Islet of Langerhans (tissue), 1 donor: ENCODE measurements at regions not wholly inside any gene's neighbourhood (a gene's known extent, or its start where the extent isn't known, plus 50 kb on each side); places are given as distances from the start of the nearest gene placed in this dataset.

Source experiments
- FAIRE-seq: peaks from one replicate; lab custom pipeline; 2011; peaks lifted over from hg19 to GRCh38; lab: Jason Lieb, UNC

GRCh38 chr2:186187854-186188253 lies 298.2 kb upstream of the ZC3H15 start:
- FAIRE-seq = no peak

- no peak for FAIRE-seq
Measured at GRCh38 chr2:186189816-186190215, 296.2 kb upstream of the ZC3H15 start.

GRCh38 chr2:186195696-186196095 lies 290.4 kb upstream of the ZC3H15 start:
- no peak for FAIRE-seq

GRCh38 chr2:186197955-186198354 lies 288.1 kb upstream of the ZC3H15 start:
- FAIRE-seq = peak; percentile 45

- FAIRE-seq = no peak
Measured at GRCh38 chr2:186199029-186199428, 287.0 kb upstream of the ZC3H15 start.

- peak; percentile 24 for FAIRE-seq
Measured at GRCh38 chr2:186201371-186201770, 284.7 kb upstream of the ZC3H15 start.

GRCh38 chr2:186205254-186205911 lies 280.7 kb upstream of the ZC3H15 start:
- FAIRE-seq = no peak

- no peak for FAIRE-seq
Measured at GRCh38 chr2:186209532-186209931, 276.5 kb upstream of the ZC3H15 start.

GRCh38 chr2:186220409-186220808 lies 265.7 kb upstream of the ZC3H15 start:
- FAIRE-seq = no peak

GRCh38 chr2:186229265-186229664 lies 256.8 kb upstream of the ZC3H15 start:
- FAIRE-seq = no peak

GRCh38 chr2:186241874-186242273 lies 244.2 kb upstream of the ZC3H15 start:
- FAIRE-seq = no peak

GRCh38 chr2:186254759-186255158 lies 231.3 kb upstream of the ZC3H15 start:
- no peak for FAIRE-seq

- FAIRE-seq = no peak
Measured at GRCh38 chr2:186255823-186256222, 230.2 kb upstream of the ZC3H15 start.

GRCh38 chr2:186256540-186256939 lies 229.5 kb upstream of the ZC3H15 start:
- FAIRE-seq = peak; percentile 95

GRCh38 chr2:186263673-186264250 lies 222.3 kb upstream of the ZC3H15 start:
- no peak for FAIRE-seq

- no peak for FAIRE-seq
Measured at GRCh38 chr2:186269536-186269935, 216.5 kb upstream of the ZC3H15 start.

GRCh38 chr2:186273953-186274352 lies 212.1 kb upstream of the ZC3H15 start:
- FAIRE-seq = no peak

GRCh38 chr2:186274936-186275575 lies 211.0 kb upstream of the ZC3H15 start:
- no peak for FAIRE-seq

- no peak for FAIRE-seq
Measured at GRCh38 chr2:186276909-186277308, 209.2 kb upstream of the ZC3H15 start.

GRCh38 chr2:186281726-186282125 lies 204.3 kb upstream of the ZC3H15 start:
- no peak for FAIRE-seq

- no peak for FAIRE-seq
Measured at GRCh38 chr2:186294248-186294888, 191.7 kb upstream of the ZC3H15 start.

GRCh38 chr2:186299610-186300009 lies 186.4 kb upstream of the ZC3H15 start:
- no peak for FAIRE-seq

- FAIRE-seq = no peak
Measured at GRCh38 chr2:186302263-186302662, 183.8 kb upstream of the ZC3H15 start.
